Activated T-cell treated with anti-CD3 and anti-CD28 coated beads for 24 hours (primary cell): ENCODE measurements at regions not wholly inside any gene's neighbourhood (a gene's known extent, or its start where the extent isn't known, plus 50 kb on each side); places are given as distances from the start of the nearest gene placed in this dataset.
"Not testable (repeated sequence)": the region's sequence is repeated elsewhere in the genome, so short reads cannot be mapped to it uniquely, and the experiment has no call there.

ENCODE experiments used
- DNase-seq: peaks from one replicate; pipeline ENCODE4 v3.0.0-alpha.2; 2020; ENCODE audit warnings: low read depth

- no peak for DNase-seq
Measured at GRCh38 chr17:36845916-36846315, 91.4 kb upstream of the LHX1 start.

GRCh38 chr17:36846410-36847292, 90.6 kb upstream of the LHX1 start:
- no peak for DNase-seq

DNA sequence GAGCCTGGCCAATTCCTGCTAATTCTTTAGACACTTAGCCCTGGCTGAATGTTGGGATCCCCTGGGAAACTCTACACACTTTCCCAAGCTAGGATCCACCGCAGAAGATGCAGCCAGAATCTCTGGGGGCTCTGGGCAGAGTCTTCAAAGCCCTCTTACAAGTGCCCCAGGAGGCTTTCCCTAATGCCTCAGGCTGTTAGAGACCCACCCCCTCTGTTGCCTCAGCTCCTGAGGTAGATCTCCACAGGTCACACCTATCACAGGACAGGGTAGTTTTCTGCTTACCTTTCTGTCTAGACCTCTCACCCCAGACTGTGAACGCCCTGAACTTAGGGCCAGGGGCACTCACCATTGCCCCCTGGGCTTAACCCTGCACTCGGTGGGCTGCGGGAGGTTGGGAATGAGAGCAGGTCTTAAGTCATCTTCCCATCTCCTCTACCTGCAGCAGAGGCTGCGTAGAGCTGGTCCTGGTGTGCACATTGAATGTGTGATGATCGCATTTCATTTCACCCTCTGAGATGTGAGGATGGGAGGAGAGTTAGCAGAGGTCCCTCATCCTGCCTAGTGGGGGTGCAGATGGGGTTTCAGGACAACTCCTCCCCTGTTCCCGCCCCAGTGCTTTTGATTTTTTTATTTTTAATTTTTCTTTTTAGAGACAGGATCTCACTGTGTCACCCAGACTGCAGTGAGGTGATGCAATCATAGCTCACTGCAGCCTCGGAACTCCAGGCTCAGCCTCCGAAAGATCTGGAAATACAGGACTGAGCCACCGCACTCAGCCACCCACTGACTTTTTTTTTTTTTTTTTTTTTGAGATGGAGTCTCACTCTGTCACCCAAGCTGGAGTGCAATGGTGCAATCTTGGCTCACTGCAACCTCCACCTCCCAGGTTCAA, 89.0 kb upstream of the LHX1 start:
- no peak for DNase-seq

GRCh38 chr17:36849020-36849419, 88.3 kb upstream of the LHX1 start:
- not testable (repeated sequence) for DNase-seq

GRCh38 chr17:36849871-36850348, 87.4 kb upstream of the LHX1 start:
- peak; percentile 49 for DNase-seq

- peak; percentile 5 for DNase-seq
Measured at GRCh38 chr17:36850790-36851189, 86.5 kb upstream of the LHX1 start.

DNA sequence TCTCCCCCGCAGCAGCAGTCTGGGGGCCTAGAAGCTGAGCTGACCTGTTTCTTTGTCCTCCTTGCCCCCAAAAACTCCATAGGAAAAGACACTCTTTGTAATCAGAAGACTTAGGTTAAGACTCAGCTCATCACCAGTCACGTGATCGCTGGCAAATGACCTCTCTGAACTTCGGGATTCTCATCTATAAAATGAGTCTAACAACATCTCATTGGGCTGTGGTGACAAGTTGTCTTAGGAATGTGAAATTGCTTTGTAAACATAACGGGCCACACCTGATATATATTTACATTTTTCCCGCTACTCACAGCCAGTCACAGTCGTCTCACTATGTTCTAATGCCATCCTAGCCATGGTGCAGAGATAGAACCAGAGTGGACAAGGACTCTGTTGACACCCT, 86.0 kb upstream of the LHX1 start:
- no peak for DNase-seq

DNA sequence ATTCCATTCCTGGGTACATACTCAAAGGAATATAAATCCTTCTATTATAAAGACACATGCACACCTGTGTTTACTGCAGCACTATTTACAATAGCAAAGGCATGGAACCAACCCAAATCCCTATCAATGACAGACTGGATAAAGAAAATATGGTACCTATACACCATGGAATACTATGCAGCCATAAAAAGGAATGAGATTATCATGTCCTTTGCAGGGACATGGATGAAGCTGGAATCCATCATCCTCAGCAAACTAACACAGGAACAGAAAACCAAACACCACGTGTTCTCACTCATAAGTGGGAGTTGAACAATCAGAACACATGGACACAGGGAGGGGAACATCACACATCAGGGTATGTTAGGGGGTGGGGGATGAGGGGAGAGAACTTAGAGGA, 84.8 kb upstream of the LHX1 start:
- DNase-seq: not testable (repeated sequence)

DNA sequence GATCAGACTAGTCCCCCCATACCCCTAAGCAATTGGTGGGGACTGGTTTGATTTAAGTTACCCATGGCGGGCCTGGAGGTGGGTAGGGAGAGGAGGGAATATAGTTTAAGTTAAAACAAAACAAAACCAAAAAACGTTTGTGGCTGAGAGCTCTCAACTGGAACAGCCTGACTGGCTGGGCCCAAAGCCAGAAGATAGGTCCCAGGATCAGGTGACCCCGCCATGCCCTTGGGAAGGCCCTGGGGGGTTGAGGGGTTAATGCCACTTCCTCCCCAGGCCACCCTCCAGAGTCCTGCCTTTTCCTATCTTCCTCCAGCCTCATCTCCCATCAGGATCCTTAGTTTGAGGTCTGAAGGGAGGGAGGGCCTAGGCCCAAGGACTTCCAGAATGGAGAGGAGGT, 82.3 kb upstream of the LHX1 start:
- DNase-seq: no peak

- no peak for DNase-seq
Measured at GRCh38 chr17:36855459-36855858, 81.8 kb upstream of the LHX1 start.

GRCh38 chr17:36856222-36856621, 81.1 kb upstream of the LHX1 start:
- DNase-seq: no peak

DNA sequence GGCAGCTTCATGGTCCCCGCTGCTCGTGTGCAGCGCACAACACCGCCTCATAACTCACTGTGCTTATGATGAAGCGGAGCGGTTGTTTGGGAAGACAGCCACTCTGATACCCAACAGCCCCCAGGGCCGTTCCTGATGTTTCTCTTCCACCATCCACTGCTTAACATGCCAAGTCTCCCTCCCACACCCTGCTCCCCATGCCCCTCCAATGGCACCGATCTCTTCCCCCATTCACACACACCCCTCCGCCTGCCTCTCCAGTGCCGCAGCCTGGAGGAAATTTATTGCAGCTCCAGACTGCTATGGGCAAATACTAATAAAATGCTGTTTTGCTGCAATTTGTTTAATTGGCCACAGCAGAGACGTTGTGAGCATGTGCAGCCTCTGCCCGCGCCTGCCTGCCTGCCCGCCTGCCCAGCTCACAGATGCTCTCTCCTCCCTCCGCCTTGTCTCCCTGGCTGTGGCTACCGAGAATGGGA, 80.3 kb upstream of the LHX1 start:
- no peak for DNase-seq

GRCh38 chr17:36857698-36858097, 79.6 kb upstream of the LHX1 start:
- DNase-seq: no peak

DNA sequence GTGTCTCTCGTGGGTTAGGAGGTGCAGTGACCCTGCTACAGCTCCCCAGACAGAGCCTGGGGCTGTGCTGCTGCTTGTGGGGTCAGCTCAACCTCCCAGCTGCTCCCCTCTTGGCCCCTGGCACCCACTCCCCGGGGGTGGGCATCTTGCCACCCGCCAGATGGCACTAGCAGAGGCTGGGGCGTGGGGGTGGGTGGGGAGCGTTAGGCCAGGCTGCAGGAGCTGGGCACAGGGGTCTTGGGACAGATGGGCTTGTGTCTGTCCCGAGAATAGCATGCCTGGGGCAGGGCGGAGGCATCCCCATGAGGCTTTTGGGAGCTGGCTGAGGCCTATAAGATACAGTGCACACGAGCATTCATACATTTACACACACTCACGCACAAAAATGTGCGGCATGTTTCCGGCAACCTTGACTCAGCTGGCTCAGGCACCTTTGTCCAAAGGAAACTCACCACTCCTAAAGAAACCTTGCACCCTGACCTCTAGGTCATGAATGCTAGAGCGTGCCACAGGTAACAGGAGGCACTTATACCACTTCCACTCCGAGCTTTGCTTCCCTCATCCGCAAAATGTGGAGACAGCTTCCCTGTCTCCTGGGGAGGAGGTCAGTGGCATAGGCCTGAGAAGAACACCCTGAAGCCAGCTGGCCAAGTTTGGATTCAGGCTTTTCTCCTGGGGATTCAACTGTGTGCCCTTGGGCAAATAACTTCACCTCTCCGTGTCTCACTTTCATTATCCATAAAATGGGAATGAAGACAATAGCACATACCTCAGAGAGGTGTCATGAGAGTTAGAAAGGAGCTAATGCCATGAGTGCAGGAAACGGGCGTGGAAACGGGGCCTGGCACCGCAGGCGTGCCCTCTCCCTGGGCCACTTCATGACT, 78.9 kb upstream of the LHX1 start:
- DNase-seq: no peak

GRCh38 chr17:36859003-36859300, 78.3 kb upstream of the LHX1 start:
- DNase-seq: no peak

GRCh38 chr17:36859706-36860105, 77.6 kb upstream of the LHX1 start:
- DNase-seq: no peak

- DNase-seq: no peak
Measured at GRCh38 chr17:36861531-36861930, 75.7 kb upstream of the LHX1 start.

DNA sequence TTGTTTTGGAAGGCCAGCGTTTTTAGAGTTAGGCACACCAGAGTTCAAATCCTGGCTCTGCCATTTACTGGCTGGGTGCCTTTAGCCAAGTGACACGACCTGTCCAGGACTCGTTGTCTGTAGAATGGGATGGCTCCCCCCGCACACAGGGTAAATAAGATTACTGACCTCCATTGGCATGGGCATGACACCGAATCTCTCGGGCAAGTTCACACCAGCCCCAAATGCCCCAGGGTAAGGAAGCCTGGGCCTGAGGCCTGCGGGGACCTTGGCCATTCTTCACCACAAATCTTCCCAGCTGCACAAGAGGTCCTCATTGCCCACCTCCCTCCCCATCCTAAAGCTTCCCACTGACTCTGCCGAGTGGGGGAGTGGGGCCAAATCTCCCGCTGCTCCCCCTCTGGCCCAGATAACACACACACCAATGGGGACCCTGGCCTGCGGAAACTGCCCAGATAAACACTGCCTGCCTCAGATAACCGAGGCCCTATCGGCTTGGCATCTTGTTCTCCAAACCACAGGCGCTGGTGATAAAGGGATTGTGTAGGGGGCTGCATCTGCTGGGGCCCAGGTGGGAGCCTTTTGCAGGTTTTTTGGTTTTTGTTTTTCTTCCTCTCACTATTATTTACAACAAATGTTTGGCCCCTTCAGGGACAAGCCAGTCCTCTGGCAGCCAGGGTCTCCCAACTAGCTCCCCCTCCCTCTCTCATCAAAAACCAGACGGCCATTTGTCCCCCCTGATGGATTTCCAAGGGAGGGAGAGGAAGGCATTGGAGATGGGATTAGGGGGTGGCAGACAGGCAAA, 75.0 kb upstream of the LHX1 start:
- no peak for DNase-seq

- DNase-seq: no peak
Measured at GRCh38 chr17:36863131-36863530, 74.1 kb upstream of the LHX1 start.

- no peak for DNase-seq
Measured at GRCh38 chr17:36863676-36864612, 73.3 kb upstream of the LHX1 start.
